HCT116 (cell line): ENCODE measurements at regions not wholly inside any gene's neighbourhood (a gene's known extent, or its start where the extent isn't known, plus 50 kb on each side); places are given as distances from the start of the nearest gene placed in this dataset.

Source experiments
- ATAC-seq: fragments of 200-7000 bp; cut with Tn5 transposase; 2 replicates; pipeline ENCODE4 v1.9.1; 2020; ENCODE audit warnings: mild to moderate bottlenecking, moderate library complexity
- BruUV-seq: library from RNA; stranded (reverse); fragments of 400-500 nt; replicated peaks from 2 replicates; lab custom pipeline; 2021; lab: Mats Ljungman, UMichigan
- CTCF ChIA-PET: fragments of 300-600 bp; sonication (Branson Sonifier 250); formaldehyde crosslinking; loops from one replicate; lab custom pipeline; 2021; ENCODE audit warnings: antibody characterized with exemption; lab: Charles Lee
- POLR2A ChIA-PET: fragments of 300-600, 350-600 bp; sonication (Branson Sonifier 250); formaldehyde crosslinking; loops from one replicate; lab custom pipeline; 2021; ENCODE audit warnings: antibody characterized with exemption; lab: Charles Lee
- RAD21 ChIA-PET, 2 experiments: fragments of 300-600 bp; sonication (Branson Sonifier 250); formaldehyde crosslinking; loops; one replicate each; lab custom pipeline; 2023; ENCODE audit warnings: low total read pairs in 2 of 2; ENCODE audit not compliant: uncharacterized antibody in 2 of 2, unreplicated experiment in 2 of 2, low non-redundant PET in 1 of 2; lab: Charles Lee
- DNase-seq: peaks from one replicate; pipeline ENCODE4 v3.0.0-alpha.2; 2010; ENCODE audit warnings: low read depth, low spot score
- H2AFZ ChIP-seq: fragments of 200-600 bp; shearing (Covaris generic), sonication (generic); 2 replicates; pipeline ENCODE4 v1.6.1; 2017; ENCODE audit warnings: low read depth, mixed run types, mixed read lengths, antibody characterized with exemption, low read length; ENCODE audit not compliant: poor library complexity, severe bottlenecking
- H3K27ac ChIP-seq: 2 replicates; pipeline ENCODE4 v1.5.1; 2012; ENCODE audit warnings: low read depth, low read length
- H3K27me3 ChIP-seq: fragments of 200-600 bp; sonication (generic); 2 replicates; pipeline ENCODE4 v1.6.1; 2016; ENCODE audit warnings: mixed run types, low read length, mixed read lengths; ENCODE audit not compliant: insufficient read depth
- H3K36me3 ChIP-seq, 2 experiments: fragments of 200-500 bp in 1 of 2; fragments of 200-600 bp in 1 of 2; sonication (Bioruptor generic) in 1 of 2; sonication (generic) in 1 of 2; 2 replicates each; pipeline versions ENCODE4 v1.5.1 to v1.6.1; 2014 to 2016; ENCODE audit warnings: low read length in 2 of 2, inconsistent platforms in 1 of 2, mixed read lengths in 1 of 2, mixed run types in 1 of 2; ENCODE audit not compliant: insufficient read depth in 2 of 2, control insufficient read depth in 1 of 2
- H3K4me1 ChIP-seq, 2 experiments: fragments of 200-600 bp in 1 of 2; sonication (generic) in 1 of 2; 2 replicates each; pipeline versions ENCODE4 v1.5.1 to v1.6.1; 2012 to 2017; ENCODE audit warnings: low read length in 2 of 2, inconsistent platforms in 1 of 2, mild to moderate bottlenecking in 1 of 2, mixed read lengths in 1 of 2, mixed run types in 1 of 2, moderate library complexity in 1 of 2; ENCODE audit not compliant: insufficient read depth in 2 of 2, control insufficient read depth in 1 of 2
- H3K4me2 ChIP-seq: fragments of 200-600 bp; sonication (generic); 2 replicates; pipeline ENCODE4 v1.6.1; 2017; ENCODE audit warnings: mixed run types, low read length, mixed read lengths
- H3K4me3 ChIP-seq, 2 experiments: fragments of 200-600 bp in 1 of 2; sonication (generic) in 1 of 2; replicated peaks in 1 of 2; 2 replicates each; pipeline ENCODE4 v1.5.1; 2011 to 2016; ENCODE audit warnings: low read length in 2 of 2, control low read depth in 1 of 2, low read depth in 1 of 2, mild to moderate bottlenecking in 1 of 2, mixed read lengths in 1 of 2, mixed run types in 1 of 2
- H3K79me2 ChIP-seq: fragments of 200-600 bp; sonication (generic); 2 replicates; pipeline ENCODE4 v1.6.1; 2017; ENCODE audit warnings: mild to moderate bottlenecking, mixed run types, low read length, moderate library complexity, mixed read lengths; ENCODE audit not compliant: insufficient read depth
- H3K9ac ChIP-seq: fragments of 200-600 bp; sonication (generic); 2 replicates; pipeline ENCODE4 v1.6.1; 2016; ENCODE audit warnings: low read length, mixed read lengths
- H3K9me2 ChIP-seq: fragments of 200-600 bp; sonication (generic), shearing (Covaris generic); 2 replicates; pipeline ENCODE4 v1.6.1; 2017; ENCODE audit warnings: mixed run types, mild to moderate bottlenecking, moderate library complexity; ENCODE audit not compliant: insufficient read depth
- H3K9me3 ChIP-seq, 2 experiments: fragments of 200-500 bp in 1 of 2; fragments of 200-600 bp in 1 of 2; sonication (Bioruptor generic) in 1 of 2; sonication (generic) in 1 of 2; 2 replicates each; pipeline ENCODE4 v1.6.1; 2014 to 2017; ENCODE audit warnings: low read length in 2 of 2, mixed read lengths in 2 of 2, inconsistent platforms in 1 of 2, low read depth in 1 of 2, mild to moderate bottlenecking in 1 of 2, mixed run types in 1 of 2, moderate library complexity in 1 of 2; ENCODE audit not compliant: control insufficient read depth in 1 of 2, insufficient read depth in 1 of 2
- H4K20me1 ChIP-seq: fragments of 200-600 bp; sonication (generic), shearing (Covaris generic); 2 replicates; pipeline ENCODE4 v1.6.1; 2017; ENCODE audit warnings: mixed run types, mild to moderate bottlenecking, moderate library complexity; ENCODE audit not compliant: insufficient read depth
- ATF3 ChIP-seq: IDR thresholded peaks from 2 replicates; pipeline ENCODE4 v1.6.1; 2012
- CBX3 ChIP-seq: IDR thresholded peaks from 2 replicates; pipeline ENCODE4 v1.6.1; 2012; ENCODE audit warnings: low read depth
- CEBPB ChIP-seq: IDR thresholded peaks from 2 replicates; pipeline ENCODE4 v1.6.1; 2012; ENCODE audit warnings: low read depth
- CTCF ChIP-seq, 3 experiments: fragments of 200-600 bp in 1 of 3; sonication (generic) in 1 of 3; IDR thresholded peaks in 2 of 3; conservative IDR thresholded peaks in 1 of 3; 2 replicates each; pipeline ENCODE4 v1.5.1; 2012 to 2017; ENCODE audit warnings: low read depth in 2 of 3, low read length in 2 of 3, antibody characterized with exemption in 1 of 3, borderline replicate concordance in 1 of 3, control low read depth in 1 of 3, mild to moderate bottlenecking in 1 of 3, mixed read lengths in 1 of 3, mixed run types in 1 of 3, moderate library complexity in 1 of 3; ENCODE audit not compliant: insufficient read depth in 1 of 3
- EGR1 ChIP-seq: IDR thresholded peaks from 2 replicates; pipeline ENCODE4 v1.6.1; 2012; ENCODE audit warnings: low read depth
- ELF1 ChIP-seq: IDR thresholded peaks from 2 replicates; pipeline ENCODE4 v1.6.1; 2012; ENCODE audit warnings: low read depth, borderline replicate concordance
- EZH2 ChIP-seq: fragments of 200-600 bp; sonication (generic); IDR thresholded peaks from 2 replicates; pipeline ENCODE4 v1.6.1; 2017; ENCODE audit warnings: antibody characterized with exemption, mixed run types
- FOSL1 ChIP-seq: IDR thresholded peaks from 2 replicates; pipeline ENCODE4 v1.6.1; 2012; ENCODE audit warnings: low read depth
- JUND ChIP-seq: IDR thresholded peaks from 2 replicates; pipeline ENCODE4 v1.6.1; 2012
- MAX ChIP-seq: IDR thresholded peaks from 2 replicates; pipeline ENCODE4 v1.6.1; 2012
- POLR2A ChIP-seq: IDR thresholded peaks from 2 replicates; pipeline ENCODE4 v1.7.0; 2011; ENCODE audit warnings: borderline replicate concordance; ENCODE audit not compliant: insufficient read depth, insufficient read length; ENCODE audit errors: extremely low read depth
- POLR2AphosphoS5 ChIP-seq: IDR thresholded peaks from 2 replicates; pipeline ENCODE4 v1.6.1; 2011; ENCODE audit warnings: mild to moderate bottlenecking, low read depth, low read length, moderate library complexity
- REST ChIP-seq: IDR thresholded peaks from 2 replicates; pipeline ENCODE4 v1.6.1; 2012; ENCODE audit warnings: low read depth
- SIN3A ChIP-seq: IDR thresholded peaks from 2 replicates; pipeline ENCODE4 v1.6.1; 2012; ENCODE audit warnings: low read depth
- SP1 ChIP-seq: IDR thresholded peaks from 2 replicates; pipeline ENCODE4 v1.6.1; 2012; ENCODE audit warnings: low read depth
- SRF ChIP-seq: IDR thresholded peaks from 2 replicates; pipeline ENCODE4 v1.6.1; 2012; ENCODE audit warnings: low read depth
- TCF7L2 ChIP-seq: IDR thresholded peaks from 2 replicates; pipeline ENCODE4 v1.7.0; 2011; ENCODE audit warnings: borderline replicate concordance, inconsistent platforms; ENCODE audit not compliant: insufficient read depth, insufficient read length; ENCODE audit errors: extremely low read depth
- YY1 ChIP-seq: IDR thresholded peaks from 2 replicates; pipeline ENCODE4 v1.6.1; 2011; ENCODE audit warnings: low read length, low read depth, moderate library complexity, mild to moderate bottlenecking; ENCODE audit not compliant: insufficient replicate concordance; ENCODE audit errors: extremely low read depth
- ZBTB33 ChIP-seq: IDR thresholded peaks from 2 replicates; pipeline ENCODE4 v1.6.1; 2011; ENCODE audit warnings: mild to moderate bottlenecking, low read length, moderate library complexity; ENCODE audit not compliant: insufficient replicate concordance; ENCODE audit errors: extremely low read depth
- ZFX ChIP-seq: fragments of 450-650 bp; IDR thresholded peaks from 2 replicates; pipeline ENCODE4 v1.6.1; 2017
- intact Hi-C: fragments of 100-400 bp; cut with micrococcal nuclease; formaldehyde crosslinking; loops from 2 replicates; pipeline ENCODE4 v1.10.0; 2022

- no peak overlapping the region for H3K9ac ChIP-seq
- RAD21 ChIA-PET: no interaction called here
- H3K36me3 ChIP-seq: no peaks in the 10 kb centered on the region
- POLR2A ChIA-PET: no interaction called here
- H4K20me1 ChIP-seq: no peaks in the 10 kb centered on the region
- no peaks in the 10 kb centered on the region for H3K79me2 ChIP-seq
- DNase-seq: no peak
- no peaks in the 10 kb centered on the region for H3K9me2 ChIP-seq
- H3K27ac ChIP-seq: no peak overlapping the region
- H3K9me3 ChIP-seq: no peaks in the 10 kb centered on the region
- H3K4me3 ChIP-seq: no peak overlapping the region
- no TSS peak for BruUV-seq
- CTCF ChIA-PET: no interaction called here
- ATAC-seq: no peak
- TF ChIP-seq YY1 (no peak), FOSL1 (no peak), POLR2AphosphoS5 (no peak), ATF3 (no peak), TCF7L2 (no peak), JUND (no peak), REST (no peak), SRF (no peak), ELF1 (no peak), EZH2 (no peak), MAX (no peak), EGR1 (no peak), ZBTB33 (no peak), CTCF (IDR thresholded peaks at IDR 0.05 in 2 of 3, conservative IDR thresholded peaks at IDR 0.05 in 1 of 3; ENCODE audit: borderline replicate concordance in 1 of 3, insufficient read depth in 1 of 3, low read depth in 2 of 3, low read length in 2 of 3) (no peak; a peak in 1 of 6 replicates), SIN3A (no peak), SP1 (no peak), CEBPB (no peak), POLR2A (no peak), CBX3 (no peak), ZFX (no peak)
- TF ChIP-seq, all 23 proteins: peak for 0
- no peak overlapping the region for H2AFZ ChIP-seq
- intact Hi-C loops: no loop called here
- no peaks in the 10 kb centered on the region for H3K4me1 ChIP-seq
- no peak overlapping the region for H3K4me2 ChIP-seq
- no peaks in the 10 kb centered on the region for H3K27me3 ChIP-seq
Observed at GRCh38 chr7:115137816-115138215, 215.9 kb downstream of the MDFIC start.
